K562 (cell line): ENCODE measurements at regions not wholly inside any gene's neighbourhood (a gene's known extent, or its start where the extent isn't known, plus 50 kb on each side); places are given as distances from the start of the nearest gene placed in this dataset.

Experiments used
- ASH1L ChIP-seq: fragments of 450-650 bp; IDR thresholded peaks from 2 replicates; pipeline ENCODE4 v1.6.1; 2018; ENCODE audit warnings: borderline replicate concordance, mild to moderate bottlenecking, low read depth; ENCODE audit not compliant: partially characterized antibody
- EGR1 ChIP-seq: fragments of 450-650 bp; conservative IDR thresholded peaks from 2 replicates; pipeline ENCODE4 v1.6.1; 2017; ENCODE audit warnings: mild to moderate bottlenecking
- EP300 ChIP-seq: IDR thresholded peaks from 2 replicates; pipeline ENCODE4 v1.6.1; 2012; ENCODE audit warnings: low read length, improper control_type of control experiment
- ESRRA ChIP-seq: fragments of 450-650 bp; IDR thresholded peaks from 2 replicates; pipeline ENCODE4 v1.6.1; 2014; ENCODE audit warnings: low read depth, mild to moderate bottlenecking, moderate library complexity, borderline replicate concordance
- GABPA ChIP-seq: fragments of 200-800 bp; sonication (Bioruptor generic); conservative IDR thresholded peaks from 2 replicates; pipeline ENCODE4 v1.6.1; 2016; ENCODE audit warnings: low read depth, missing genetic modification characterization, missing compliant biosample characterization
- HDAC1 ChIP-seq, 2 experiments: fragments of 450-650 bp; IDR thresholded peaks; 2 replicates each; pipeline ENCODE4 v1.6.1; 2016 to 2017; ENCODE audit warnings: inconsistent platforms in 1 of 2, mild to moderate bottlenecking in 1 of 2, moderate library complexity in 1 of 2
- KLF13 ChIP-seq: fragments of 450-650 bp; IDR thresholded peaks from 2 replicates; pipeline ENCODE4 v1.6.1; 2016; ENCODE audit warnings: missing genetic modification characterization, low read depth, mild to moderate bottlenecking, missing compliant biosample characterization, moderate library complexity, borderline replicate concordance
- PCBP2 ChIP-seq: fragments of 200-400 bp; formaldehyde crosslinking; IDR thresholded peaks from 2 replicates; pipeline ENCODE4 v1.6.1; 2018; ENCODE audit warnings: low read length, low read depth, mild to moderate bottlenecking, moderate library complexity; ENCODE audit not compliant: poor library complexity, severe bottlenecking
- SIRT6 ChIP-seq: IDR thresholded peaks from one replicate; pipeline ENCODE4 v1.6.1; 2012; ENCODE audit warnings: low read depth, mild to moderate bottlenecking, control low read depth, inconsistent platforms, low read length, moderate library complexity
- SMARCA4 ChIP-seq: fragments of 450-650 bp; IDR thresholded peaks from 2 replicates; pipeline ENCODE4 v1.6.1; 2016
- TCF3 ChIP-seq: sonication (generic); formaldehyde crosslinking; IDR thresholded peaks from 2 replicates; pipeline ENCODE4 v1.4.0; 2020; ENCODE audit warnings: mild to moderate bottlenecking, missing genetic modification reagents
- ZNF407 ChIP-seq: fragments of 450-650 bp; IDR thresholded peaks from 2 replicates; pipeline ENCODE4 v1.6.1; 2016; ENCODE audit warnings: low read depth
- ZNF431 ChIP-seq: sonication (generic); formaldehyde crosslinking; IDR thresholded peaks from 2 replicates; pipeline ENCODE4 v1.8.0; 2022; ENCODE audit warnings: mild to moderate bottlenecking, missing genetic modification reagents
- TF ChIP-seq, protein P1 (sequence below): fragments of 450-650 bp; IDR thresholded peaks from 2 replicates; pipeline ENCODE4 v1.6.1; 2017; ENCODE audit warnings: antibody characterized with exemption
- TF ChIP-seq, protein P2 (sequence below), 2 experiments: fragments of 250-450 bp in 1 of 2; fragments of 450-650 bp in 1 of 2; sonication (Bioruptor Pico) in 1 of 2; IDR thresholded peaks; 2 replicates each; pipeline versions ENCODE4 v1.6.1 to v1.8.0; 2016 to 2021; ENCODE audit warnings: mild to moderate bottlenecking in 2 of 2, moderate library complexity in 2 of 2, missing compliant biosample characterization in 1 of 2, missing genetic modification characterization in 1 of 2
- TF ChIP-seq, protein P3 (sequence below): fragments of 450-650 bp; IDR thresholded peaks from 2 replicates; pipeline ENCODE4 v1.6.1; 2018; ENCODE audit warnings: mild to moderate bottlenecking, low read depth; ENCODE audit not compliant: partially characterized antibody

GRCh38 chr18:70462078-70462439 is 173.2 kb downstream of the SOCS6 start (continued):
- TF ChIP-seq SIRT6, result no peak
- TF ChIP-seq, protein P1, sequence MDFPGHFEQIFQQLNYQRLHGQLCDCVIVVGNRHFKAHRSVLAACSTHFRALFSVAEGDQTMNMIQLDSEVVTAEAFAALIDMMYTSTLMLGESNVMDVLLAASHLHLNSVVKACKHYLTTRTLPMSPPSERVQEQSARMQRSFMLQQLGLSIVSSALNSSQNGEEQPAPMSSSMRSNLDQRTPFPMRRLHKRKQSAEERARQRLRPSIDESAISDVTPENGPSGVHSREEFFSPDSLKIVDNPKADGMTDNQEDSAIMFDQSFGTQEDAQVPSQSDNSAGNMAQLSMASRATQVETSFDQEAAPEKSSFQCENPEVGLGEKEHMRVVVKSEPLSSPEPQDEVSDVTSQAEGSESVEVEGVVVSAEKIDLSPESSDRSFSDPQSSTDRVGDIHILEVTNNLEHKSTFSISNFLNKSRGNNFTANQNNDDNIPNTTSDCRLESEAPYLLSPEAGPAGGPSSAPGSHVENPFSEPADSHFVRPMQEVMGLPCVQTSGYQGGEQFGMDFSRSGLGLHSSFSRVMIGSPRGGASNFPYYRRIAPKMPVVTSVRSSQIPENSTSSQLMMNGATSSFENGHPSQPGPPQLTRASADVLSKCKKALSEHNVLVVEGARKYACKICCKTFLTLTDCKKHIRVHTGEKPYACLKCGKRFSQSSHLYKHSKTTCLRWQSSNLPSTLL, result peak; percentile 95
- no peak for TF ChIP-seq PCBP2
- 0 out of 2 replicates have a peak, but pooled peaks have one; percentile 24 for TF ChIP-seq GABPA (tag)
- TF ChIP-seq ASH1L, result no peak
- TF ChIP-seq EP300, result 0 out of 2 replicates have a peak, but pooled peaks have one; percentile 6
- 0 out of 2 replicates have a peak, but pooled peaks have one; percentile 29 for TF ChIP-seq SMARCA4
- TF ChIP-seq, protein P2, sequence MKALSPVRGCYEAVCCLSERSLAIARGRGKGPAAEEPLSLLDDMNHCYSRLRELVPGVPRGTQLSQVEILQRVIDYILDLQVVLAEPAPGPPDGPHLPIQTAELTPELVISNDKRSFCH (CRISPR knock-in tag; IDR thresholded peaks at IDR 0.05), result no peak
- TF ChIP-seq, protein P2 (tag; IDR thresholded peaks at IDR 0.05), result no peak
- TF ChIP-seq KLF13 (tag), result no peak
- TF ChIP-seq HDAC1 (IDR thresholded peaks at IDR 0.05), result peak in 1 of 2 experiments; percentile 58; a peak in 1 of 4 replicates
- peak; percentile 34; the same call in 1 of the 2 replicates for TF ChIP-seq TCF3 (CRISPR knock-in tag)
- peak; percentile 75 for TF ChIP-seq EGR1
- TF ChIP-seq ZNF431 (CRISPR knock-in tag), result no peak
- TF ChIP-seq, protein P3, sequence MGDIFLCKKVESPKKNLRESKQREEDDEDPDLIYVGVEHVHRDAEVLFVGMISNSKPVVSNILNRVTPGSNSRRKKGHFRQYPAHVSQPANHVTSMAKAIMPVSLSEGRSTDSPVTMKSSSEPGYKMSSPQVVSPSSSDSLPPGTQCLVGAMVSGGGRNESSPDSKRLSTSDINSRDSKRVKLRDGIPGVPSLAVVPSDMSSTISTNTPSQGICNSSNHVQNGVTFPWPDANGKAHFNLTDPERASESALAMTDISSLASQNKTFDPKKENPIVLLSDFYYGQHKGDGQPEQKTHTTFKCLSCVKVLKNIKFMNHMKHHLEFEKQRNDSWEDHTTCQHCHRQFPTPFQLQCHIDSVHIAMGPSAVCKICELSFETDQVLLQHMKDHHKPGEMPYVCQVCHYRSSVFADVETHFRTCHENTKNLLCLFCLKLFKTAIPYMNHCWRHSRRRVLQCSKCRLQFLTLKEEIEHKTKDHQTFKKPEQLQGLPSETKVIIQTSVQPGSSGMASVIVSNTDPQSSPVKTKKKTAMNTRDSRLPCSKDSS, result no peak
- TF ChIP-seq ESRRA, result 0 out of 2 replicates have a peak, but pooled peaks have one; percentile 13
- TF ChIP-seq ZNF407, result no peak
